ENCODE measurements at regions not wholly inside any gene's neighbourhood (a gene's known extent, or its start where the extent isn't known, plus 50 kb on each side); places are given as distances from the start of the nearest gene placed in this dataset.

GRCh38 chr1:102105931-102106550 lies 109.3 kb upstream of the OLFM3 start:
- Histone ChIP-seq H3K4me3 (ENCODE audit: low read depth, low read length, poor library complexity, severe bottlenecking) (no peak overlapping the region), H4K20me1 (ENCODE audit: insufficient read depth, low read length) (no peaks in the 10 kb centered on the region), H3K4me2 (ENCODE audit: low read length) (no peak overlapping the region), H3K79me2 (ENCODE audit: insufficient read depth, low read depth, low read length) (no peaks in the 10 kb centered on the region), H3K36me3 (ENCODE audit: insufficient read depth, low read length) (no peaks in the 10 kb centered on the region), H3K9me3 (ENCODE audit: low read length) (no peaks in the 10 kb centered on the region), H2AFZ (ENCODE audit: low read length) (no peak overlapping the region), H3K4me1 (ENCODE audit: insufficient read depth, low read length, poor library complexity, severe bottlenecking) (no peaks in the 10 kb centered on the region), H3K9me2 (ENCODE audit: insufficient read depth, low read length) (no peaks in the 10 kb centered on the region), H3K27ac (ENCODE audit: low read depth, low read length, poor library complexity, severe bottlenecking) (no peak overlapping the region)
- no peak for DNase-seq (ENCODE audit: low spot score)
- intact Hi-C loops (cut with micrococcal nuclease; ENCODE audit: unreplicated experiment) = no loop called here
- TF ChIP-seq, protein P1, sequence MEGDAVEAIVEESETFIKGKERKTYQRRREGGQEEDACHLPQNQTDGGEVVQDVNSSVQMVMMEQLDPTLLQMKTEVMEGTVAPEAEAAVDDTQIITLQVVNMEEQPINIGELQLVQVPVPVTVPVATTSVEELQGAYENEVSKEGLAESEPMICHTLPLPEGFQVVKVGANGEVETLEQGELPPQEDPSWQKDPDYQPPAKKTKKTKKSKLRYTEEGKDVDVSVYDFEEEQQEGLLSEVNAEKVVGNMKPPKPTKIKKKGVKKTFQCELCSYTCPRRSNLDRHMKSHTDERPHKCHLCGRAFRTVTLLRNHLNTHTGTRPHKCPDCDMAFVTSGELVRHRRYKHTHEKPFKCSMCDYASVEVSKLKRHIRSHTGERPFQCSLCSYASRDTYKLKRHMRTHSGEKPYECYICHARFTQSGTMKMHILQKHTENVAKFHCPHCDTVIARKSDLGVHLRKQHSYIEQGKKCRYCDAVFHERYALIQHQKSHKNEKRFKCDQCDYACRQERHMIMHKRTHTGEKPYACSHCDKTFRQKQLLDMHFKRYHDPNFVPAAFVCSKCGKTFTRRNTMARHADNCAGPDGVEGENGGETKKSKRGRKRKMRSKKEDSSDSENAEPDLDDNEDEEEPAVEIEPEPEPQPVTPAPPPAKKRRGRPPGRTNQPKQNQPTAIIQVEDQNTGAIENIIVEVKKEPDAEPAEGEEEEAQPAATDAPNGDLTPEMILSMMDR (conservative IDR thresholded peaks at IDR 0.05; ENCODE audit: low read length) = no peak
- TF ChIP-seq EZH2phosphoT487 (IDR thresholded peaks at IDR 0.05; ENCODE audit: borderline replicate concordance, low read depth, low read length) = no peak
- POLR2A ChIA-PET = no interaction called here
- CTCF ChIA-PET (ENCODE audit: unreplicated experiment) = no interaction called here
- no TSS peak for BruUV-seq (replicated peaks)

DNA sequence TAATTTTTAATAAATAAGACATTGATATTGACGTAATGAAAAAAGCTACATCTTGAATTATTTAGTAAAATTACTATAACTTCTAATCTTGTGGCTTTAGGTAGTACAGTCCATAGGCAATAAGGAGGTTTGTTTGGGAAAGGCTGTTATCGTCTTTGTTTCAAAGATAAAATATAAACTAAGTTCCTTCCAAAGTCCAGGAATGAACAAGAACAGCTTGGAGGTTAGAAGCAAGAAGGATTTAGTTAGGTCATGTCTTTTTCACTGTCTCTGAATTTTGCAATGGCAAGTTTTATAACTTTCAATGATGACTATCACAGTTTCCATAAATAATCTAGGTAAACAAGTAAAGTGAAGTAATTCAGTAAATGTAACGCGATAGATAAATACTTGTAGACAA lies 106.9 kb upstream of the OLFM3 start:
- Histone ChIP-seq H3K36me3 (ENCODE audit: insufficient read depth, low read length) (no peaks in the 10 kb centered on the region), H3K79me2 (ENCODE audit: insufficient read depth, low read depth, low read length) (no peaks in the 10 kb centered on the region), H2AFZ (ENCODE audit: low read length) (no peak overlapping the region), H3K27ac (ENCODE audit: low read depth, low read length, poor library complexity, severe bottlenecking) (no peak overlapping the region), H4K20me1 (ENCODE audit: insufficient read depth, low read length) (no peaks in the 10 kb centered on the region), H3K4me2 (ENCODE audit: low read length) (no peak overlapping the region), H3K9me3 (ENCODE audit: low read length) (no peaks in the 10 kb centered on the region), H3K4me3 (ENCODE audit: low read depth, low read length, poor library complexity, severe bottlenecking) (no peak overlapping the region), H3K4me1 (ENCODE audit: insufficient read depth, low read length, poor library complexity, severe bottlenecking) (no peaks in the 10 kb centered on the region), H3K9me2 (ENCODE audit: insufficient read depth, low read length) (no peaks in the 10 kb centered on the region)
- ChIA-PET POLR2A (no interaction called here), CTCF (ENCODE audit: unreplicated experiment) (no interaction called here)
- intact Hi-C loops (cut with micrococcal nuclease; ENCODE audit: unreplicated experiment) = no loop called here
- no peak for DNase-seq (ENCODE audit: low spot score)
- BruUV-seq (replicated peaks) = no TSS peak
- no peak for TF ChIP-seq EZH2phosphoT487 (IDR thresholded peaks at IDR 0.05; ENCODE audit: borderline replicate concordance, low read depth, low read length)
- TF ChIP-seq, protein P1 (conservative IDR thresholded peaks at IDR 0.05; ENCODE audit: low read length) = no peak

- Histone ChIP-seq H3K4me1 (ENCODE audit: insufficient read depth, low read length, poor library complexity, severe bottlenecking) (no peaks in the 10 kb centered on the region), H3K9me2 (ENCODE audit: insufficient read depth, low read length) (no peaks in the 10 kb centered on the region), H3K4me3 (ENCODE audit: low read depth, low read length, poor library complexity, severe bottlenecking) (no peak overlapping the region), H3K4me2 (ENCODE audit: low read length) (no peak overlapping the region), H4K20me1 (ENCODE audit: insufficient read depth, low read length) (no peaks in the 10 kb centered on the region), H3K9me3 (ENCODE audit: low read length) (no peaks in the 10 kb centered on the region), H3K36me3 (ENCODE audit: insufficient read depth, low read length) (no peaks in the 10 kb centered on the region), H3K79me2 (ENCODE audit: insufficient read depth, low read depth, low read length) (no peaks in the 10 kb centered on the region), H2AFZ (ENCODE audit: low read length) (no peak overlapping the region), H3K27ac (ENCODE audit: low read depth, low read length, poor library complexity, severe bottlenecking) (no peak overlapping the region)
- no TSS peak for BruUV-seq (replicated peaks)
- intact Hi-C loops (cut with micrococcal nuclease; ENCODE audit: unreplicated experiment) = no loop called here
- POLR2A ChIA-PET = no interaction called here
- TF ChIP-seq, protein P1 (conservative IDR thresholded peaks at IDR 0.05; ENCODE audit: low read length) = no peak
- no peak for TF ChIP-seq EZH2phosphoT487 (IDR thresholded peaks at IDR 0.05; ENCODE audit: borderline replicate concordance, low read depth, low read length)
- CTCF ChIA-PET (ENCODE audit: unreplicated experiment) = no interaction called here
- DNase-seq (ENCODE audit: low spot score) = no peak
Observed at GRCh38 chr1:102102276-102102780, 105.6 kb upstream of the OLFM3 start.

Data from OCI-LY7 (cell line).